CD14-positive monocyte (primary cell): ENCODE measurements at regions not wholly inside any gene's neighbourhood (a gene's known extent, or its start where the extent isn't known, plus 50 kb on each side); places are given as distances from the start of the nearest gene placed in this dataset.

Source experiments
- DNase-seq, 3 donors: peaks; one replicate each; pipeline ENCODE4 v3.0.0-alpha.2; 2011 to 2022
- H2AFZ ChIP-seq: 2 replicates; pipeline ENCODE4 v1.6.0; 2012; ENCODE audit warnings: mild to moderate bottlenecking, low read depth, low read length, inconsistent platforms; ENCODE audit not compliant: insufficient read depth, poor library complexity, severe bottlenecking
- H3K27ac ChIP-seq, 2 donors: 1 replicate in 1 of 2; 2 replicates in 1 of 2; pipeline ENCODE4 v1.5.1; 2012 to 2013; ENCODE audit warnings: low read length in 2 of 2, control low read depth in 1 of 2, inconsistent platforms in 1 of 2, low read depth in 1 of 2, mild to moderate bottlenecking in 1 of 2
- H3K27me3 ChIP-seq, 2 donors: one replicate each; pipeline versions ENCODE4 v1.6.0 to v1.6.1; 2011 to 2013; ENCODE audit warnings: low read length in 2 of 2; ENCODE audit not compliant: control insufficient read depth in 2 of 2, insufficient read depth in 2 of 2
- H3K36me3 ChIP-seq, 2 donors: replicated peaks in 1 of 2; 1 replicate in 1 of 2; 2 replicates in 1 of 2; pipeline versions ENCODE4 v1.5.1 to v1.6.1; 2012 to 2013; ENCODE audit warnings: low read length in 2 of 2, control low read depth in 1 of 2, inconsistent platforms in 1 of 2, mild to moderate bottlenecking in 1 of 2; ENCODE audit not compliant: insufficient read depth in 2 of 2, control insufficient read depth in 1 of 2
- H3K4me1 ChIP-seq, 2 donors: 1 replicate in 1 of 2; 2 replicates in 1 of 2; pipeline versions ENCODE4 v1.5.1 to v1.6.1; 2012 to 2013; ENCODE audit warnings: low read length in 2 of 2, control low read depth in 1 of 2, inconsistent platforms in 1 of 2, mild to moderate bottlenecking in 1 of 2, moderate library complexity in 1 of 2; ENCODE audit not compliant: insufficient read depth in 2 of 2, control insufficient read depth in 1 of 2
- H3K4me2 ChIP-seq: replicated peaks from 2 replicates; pipeline ENCODE3; 2012; ENCODE audit warnings: low read length, moderate library complexity, mild to moderate bottlenecking; ENCODE audit not compliant: poor library complexity, severe bottlenecking; ENCODE audit errors: extremely low read depth
- H3K4me3 ChIP-seq, 3 experiments: fragments of 200-600 bp in 1 of 3; sonication (generic) in 1 of 3; replicated peaks in 1 of 3; 1 replicate in 2 of 3; 2 replicates in 1 of 3; pipeline ENCODE4 v1.5.1; 2011 to 2013; ENCODE audit warnings: low read length in 3 of 3, mild to moderate bottlenecking in 3 of 3, control low read depth in 2 of 3, low read depth in 2 of 3, inconsistent platforms in 1 of 3, moderate library complexity in 1 of 3
- H3K79me2 ChIP-seq: 2 replicates; pipeline ENCODE4 v1.6.0; 2012; ENCODE audit warnings: mild to moderate bottlenecking, control low read depth, inconsistent platforms, low read length, moderate library complexity; ENCODE audit not compliant: insufficient read depth
- H3K9ac ChIP-seq: 2 replicates; pipeline ENCODE4 v1.6.0; 2017; ENCODE audit warnings: low read length, mild to moderate bottlenecking; ENCODE audit not compliant: insufficient read depth, poor library complexity, severe bottlenecking
- H3K9me3 ChIP-seq, 2 donors: replicated peaks in 1 of 2; 1 replicate in 1 of 2; 2 replicates in 1 of 2; pipeline versions ENCODE4 v1.5.1 to v1.6.1; 2012 to 2013; ENCODE audit warnings: low read length in 2 of 2, control low read depth in 1 of 2; ENCODE audit not compliant: control insufficient read depth in 1 of 2, insufficient read depth in 1 of 2
- H4K20me1 ChIP-seq: 2 replicates; pipeline ENCODE4 v1.6.0; 2012; ENCODE audit warnings: mild to moderate bottlenecking, low read length, control low read depth, moderate library complexity; ENCODE audit not compliant: insufficient read depth
- H3K27ac Mint-ChIP-seq, 7 donors: one replicate each; pipeline ENCODE4 v1.8.0; 2020; ENCODE audit warnings: mild to moderate bottlenecking in 7 of 7, mixed read lengths in 7 of 7, moderate library complexity in 6 of 7, inconsistent platforms in 2 of 7
- H3K27me3 Mint-ChIP-seq, 3 donors: one replicate each; pipeline ENCODE4 v1.8.0; 2021 to 2022; ENCODE audit warnings: low read depth in 3 of 3, mild to moderate bottlenecking in 3 of 3, mixed read lengths in 3 of 3, moderate library complexity in 3 of 3, inconsistent platforms in 1 of 3
- H3K36me3 Mint-ChIP-seq, 2 donors: one replicate each; pipeline ENCODE4 v1.8.0; 2020; ENCODE audit warnings: mixed read lengths in 2 of 2, inconsistent platforms in 1 of 2, mild to moderate bottlenecking in 1 of 2
- H3K4me1 Mint-ChIP-seq: one replicate; pipeline ENCODE4 v1.8.0; 2020; ENCODE audit warnings: mild to moderate bottlenecking, mixed read lengths
- H3K4me3 Mint-ChIP-seq, 2 donors: one replicate each; pipeline ENCODE4 v1.8.0; 2020; ENCODE audit warnings: mild to moderate bottlenecking in 2 of 2, mixed read lengths in 2 of 2, moderate library complexity in 1 of 2
- H3K9me3 Mint-ChIP-seq, 7 donors: one replicate each; pipeline ENCODE4 v1.8.0; 2020 to 2022; ENCODE audit warnings: mixed read lengths in 7 of 7, mild to moderate bottlenecking in 6 of 7, moderate library complexity in 6 of 7, inconsistent platforms in 2 of 7
- WGBS: methylation state at CpG from one replicate; pipeline ENCODE4 v1.1.5; 2013; ENCODE audit warnings: missing lambda C conversion rate; ENCODE audit not compliant: insufficient coverage; 5-methylcytosine and 5-hydroxymethylcytosine counted together
- intact Hi-C, 2 donors: fragments of 100-400 bp; cut with micrococcal nuclease; formaldehyde crosslinking; loops; one replicate each; pipeline versions ENCODE4 v1.15.0 to v1.15.1; 2023
- TF ChIP-seq, protein P1 (sequence below): fragments of 200-600 bp; IDR thresholded peaks from one replicate; pipeline ENCODE4 v1.8.0; 2022; ENCODE audit warnings: antibody characterized with exemption, mild to moderate bottlenecking

DNA sequence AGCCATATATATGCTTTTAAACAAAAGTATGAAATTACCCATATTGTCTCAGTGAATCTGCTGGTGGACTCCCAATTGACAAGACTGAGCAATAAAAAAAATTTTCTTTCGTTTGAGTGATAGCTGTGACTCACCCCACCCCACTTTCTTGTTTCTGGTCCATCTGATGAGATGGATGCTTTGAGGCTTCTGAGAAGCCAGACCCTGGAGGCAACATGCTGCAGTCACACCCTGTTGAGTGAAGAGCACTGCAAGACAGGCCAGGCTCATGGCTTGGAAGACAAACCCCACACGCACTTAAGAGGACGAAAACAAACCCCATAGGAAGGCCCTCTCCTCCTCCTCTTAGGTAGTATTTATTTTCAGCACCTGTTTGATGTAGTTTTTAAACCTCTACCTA is 276.0 kb upstream of the TTC14 start:
- H3K4me1 Mint-ChIP-seq = no peaks in the 10 kb centered on the region
- Histone ChIP-seq H3K4me3 (no peak overlapping the region), H3K4me2 (no peak overlapping the region), H3K79me2 (no peaks in the 10 kb centered on the region), H4K20me1 (no peaks in the 10 kb centered on the region), H3K27ac (no peak overlapping the region), H2AFZ (no peak overlapping the region), H3K9me3 (peaks cover 0 to 15% of the 10 kb centered on the region in 2 donors), H3K4me1 (no peaks in the 10 kb centered on the region), H3K9ac (no peak overlapping the region), H3K36me3 (no peaks in the 10 kb centered on the region), H3K27me3 (no peaks in the 10 kb centered on the region)
- no peak overlapping the region for H3K4me3 Mint-ChIP-seq
- H3K27ac Mint-ChIP-seq = no peak overlapping the region
- no peaks in the 10 kb centered on the region for H3K27me3 Mint-ChIP-seq
- TF ChIP-seq, protein P1, sequence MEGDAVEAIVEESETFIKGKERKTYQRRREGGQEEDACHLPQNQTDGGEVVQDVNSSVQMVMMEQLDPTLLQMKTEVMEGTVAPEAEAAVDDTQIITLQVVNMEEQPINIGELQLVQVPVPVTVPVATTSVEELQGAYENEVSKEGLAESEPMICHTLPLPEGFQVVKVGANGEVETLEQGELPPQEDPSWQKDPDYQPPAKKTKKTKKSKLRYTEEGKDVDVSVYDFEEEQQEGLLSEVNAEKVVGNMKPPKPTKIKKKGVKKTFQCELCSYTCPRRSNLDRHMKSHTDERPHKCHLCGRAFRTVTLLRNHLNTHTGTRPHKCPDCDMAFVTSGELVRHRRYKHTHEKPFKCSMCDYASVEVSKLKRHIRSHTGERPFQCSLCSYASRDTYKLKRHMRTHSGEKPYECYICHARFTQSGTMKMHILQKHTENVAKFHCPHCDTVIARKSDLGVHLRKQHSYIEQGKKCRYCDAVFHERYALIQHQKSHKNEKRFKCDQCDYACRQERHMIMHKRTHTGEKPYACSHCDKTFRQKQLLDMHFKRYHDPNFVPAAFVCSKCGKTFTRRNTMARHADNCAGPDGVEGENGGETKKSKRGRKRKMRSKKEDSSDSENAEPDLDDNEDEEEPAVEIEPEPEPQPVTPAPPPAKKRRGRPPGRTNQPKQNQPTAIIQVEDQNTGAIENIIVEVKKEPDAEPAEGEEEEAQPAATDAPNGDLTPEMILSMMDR = no peak
- intact Hi-C loops = no loop called here
- H3K9me3 Mint-ChIP-seq = peaks cover 0 to 16% (median 4%) of the 10 kb centered on the region in 7 donors
- DNase-seq = no peak
- no peaks in the 10 kb centered on the region for H3K36me3 Mint-ChIP-seq
- no CpG with 5 or more reads among the region's 3 CpGs for WGBS

DNA sequence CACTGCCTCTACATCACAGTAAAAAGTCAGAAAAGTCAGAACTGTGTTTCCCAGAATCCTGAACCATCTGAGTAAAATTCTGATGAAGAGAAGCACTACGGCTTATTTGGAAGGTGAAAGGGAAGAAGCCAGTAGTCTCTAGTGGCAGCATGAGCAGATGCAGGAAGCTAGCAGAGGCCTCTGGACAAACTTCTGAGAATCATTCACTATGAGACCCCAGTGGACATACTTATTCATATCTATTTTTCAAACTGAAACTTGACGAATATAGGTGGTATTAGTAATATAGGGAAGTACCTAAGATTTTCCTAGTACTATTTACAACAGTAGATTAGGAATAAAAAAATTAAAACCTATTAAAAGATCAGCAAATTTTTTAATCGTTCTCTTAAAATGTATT is 272.8 kb upstream of the TTC14 start:
- Mint-ChIP-seq H3K4me3 (no peak overlapping the region), H3K36me3 (no peaks in the 10 kb centered on the region), H3K27ac (no peak overlapping the region), H3K4me1 (no peaks in the 10 kb centered on the region), H3K27me3 (no peaks in the 10 kb centered on the region), H3K9me3 (peaks cover 2 to 8% (median 4%) of the 10 kb centered on the region in 7 donors)
- Histone ChIP-seq H3K9ac (no peak overlapping the region), H3K36me3 (no peaks in the 10 kb centered on the region), H3K4me3 (no peak overlapping the region), H3K4me1 (no peaks in the 10 kb centered on the region), H4K20me1 (no peaks in the 10 kb centered on the region), H3K27me3 (no peaks in the 10 kb centered on the region), H2AFZ (no peak overlapping the region), H3K79me2 (no peaks in the 10 kb centered on the region), H3K9me3 (peaks cover 0 to 9% of the 10 kb centered on the region in 2 donors), H3K4me2 (no peak overlapping the region), H3K27ac (no peak overlapping the region)
- intact Hi-C loops = no loop called here
- WGBS = no CpG with 5 or more reads among the region's 3 CpGs
- no peak for DNase-seq
- TF ChIP-seq, protein P1 = no peak
